ENCODE measurements at regions not wholly inside any gene's neighbourhood (a gene's known extent, or its start where the extent isn't known, plus 50 kb on each side); places are given as distances from the start of the nearest gene placed in this dataset.
"Not testable (repeated sequence)": the region's sequence is repeated elsewhere in the genome, so short reads cannot be mapped to it uniquely, and the experiment has no call there.

DNA sequence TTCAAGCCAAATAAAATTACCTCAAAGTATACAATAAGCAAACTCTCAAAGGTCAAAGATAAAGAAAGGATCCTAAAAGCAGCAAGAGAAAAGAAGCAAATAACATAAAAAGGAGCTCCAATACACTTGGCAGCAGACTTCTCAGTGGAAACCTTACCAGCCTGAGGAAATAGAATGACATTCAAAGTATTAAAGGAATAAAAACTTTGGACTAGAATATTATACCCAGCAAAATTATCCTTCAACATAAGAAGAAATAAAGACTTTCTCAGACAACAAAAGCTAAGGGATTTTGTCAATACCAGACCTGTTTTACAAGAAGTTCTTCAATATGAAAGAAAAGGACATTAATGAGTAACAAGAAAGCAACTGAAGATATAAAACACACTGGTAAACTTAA, 83.0 kb upstream of the SPTLC1 start:
- H3K9me3 ChIP-seq (replicated peaks in 1 of 2; ENCODE audit: control insufficient read depth in 1 of 2, insufficient read depth in 1 of 2, low read length in 2 of 2); H3K36me3 Mint-ChIP-seq; H3K4me1 ChIP-seq (ENCODE audit: control insufficient read depth in 1 of 2, insufficient read depth in 2 of 2, low read length in 2 of 2); H3K27me3 Mint-ChIP-seq (ENCODE audit: low read depth in 3 of 3); H3K9ac ChIP-seq (ENCODE audit: insufficient read depth, low read length, poor library complexity, severe bottlenecking); H3K4me1 Mint-ChIP-seq; H3K36me3 ChIP-seq (replicated peaks in 1 of 2; ENCODE audit: control insufficient read depth in 1 of 2, insufficient read depth in 2 of 2, low read length in 2 of 2); H4K20me1 ChIP-seq (ENCODE audit: insufficient read depth, low read length); H3K27ac ChIP-seq (ENCODE audit: low read depth in 1 of 2, low read length in 2 of 2); H3K27ac Mint-ChIP-seq; H3K4me2 ChIP-seq (replicated peaks; ENCODE audit: extremely low read depth, low read length, poor library complexity, severe bottlenecking); H3K4me3 Mint-ChIP-seq; intact Hi-C loops (cut with micrococcal nuclease); DNase-seq; H3K27me3 ChIP-seq (ENCODE audit: control insufficient read depth in 2 of 2, insufficient read depth in 2 of 2, low read length in 2 of 2); H3K79me2 ChIP-seq (ENCODE audit: insufficient read depth, low read length); H2AFZ ChIP-seq (ENCODE audit: insufficient read depth, low read depth, low read length, poor library complexity, severe bottlenecking); H3K4me3 ChIP-seq (replicated peaks in 1 of 3; ENCODE audit: low read depth in 2 of 3, low read length in 3 of 3): not testable (repeated sequence)
- H3K9me3 Mint-ChIP-seq = peaks cover 4 to 18% (median 10%) of the 10 kb centered on the region in 7 donors

DNA sequence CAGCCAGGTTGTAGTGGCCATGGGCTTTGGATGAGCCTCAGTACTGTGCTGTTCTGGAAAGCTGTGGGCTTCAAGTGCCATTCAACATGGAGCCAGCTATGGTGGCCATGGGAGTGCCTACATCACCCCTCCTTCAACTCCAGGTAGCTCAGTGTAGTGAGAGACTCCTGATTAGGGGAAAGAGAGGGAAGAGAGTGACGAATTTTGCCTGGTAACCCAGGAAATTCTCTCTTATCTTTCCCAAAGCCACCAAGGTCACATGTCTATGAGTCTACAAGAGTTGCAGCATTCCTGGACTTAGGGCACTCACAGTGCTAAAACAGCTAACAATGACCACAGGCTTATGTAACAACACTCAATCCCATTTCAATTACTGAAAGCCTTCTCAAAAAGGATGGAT, 81.7 kb upstream of the SPTLC1 start:
- Histone ChIP-seq H3K79me2 (ENCODE audit: insufficient read depth, low read length) (no peaks in the 10 kb centered on the region), H3K4me1 (ENCODE audit: control insufficient read depth in 1 of 2, insufficient read depth in 2 of 2, low read length in 2 of 2) (no peaks in the 10 kb centered on the region), H3K27ac (ENCODE audit: low read depth in 1 of 2, low read length in 2 of 2) (no peak overlapping the region), H3K36me3 (replicated peaks in 1 of 2; ENCODE audit: control insufficient read depth in 1 of 2, insufficient read depth in 2 of 2, low read length in 2 of 2) (no peaks in the 10 kb centered on the region), H3K4me3 (replicated peaks in 1 of 3; ENCODE audit: low read depth in 2 of 3, low read length in 3 of 3) (no peak overlapping the region), H3K27me3 (ENCODE audit: control insufficient read depth in 2 of 2, insufficient read depth in 2 of 2, low read length in 2 of 2) (no peaks in the 10 kb centered on the region), H4K20me1 (ENCODE audit: insufficient read depth, low read length) (no peaks in the 10 kb centered on the region), H3K4me2 (replicated peaks; ENCODE audit: extremely low read depth, low read length, poor library complexity, severe bottlenecking) (no peak overlapping the region), H3K9ac (ENCODE audit: insufficient read depth, low read length, poor library complexity, severe bottlenecking) (no peak overlapping the region), H2AFZ (ENCODE audit: insufficient read depth, low read depth, low read length, poor library complexity, severe bottlenecking) (no peak overlapping the region), H3K9me3 (replicated peaks in 1 of 2; ENCODE audit: control insufficient read depth in 1 of 2, insufficient read depth in 1 of 2, low read length in 2 of 2) (peaks cover 0 to 7% of the 10 kb centered on the region in 2 donors)
- Mint-ChIP-seq H3K9me3 (peaks cover 0 to 15% (median 6%) of the 10 kb centered on the region in 7 donors), H3K36me3 (no peaks in the 10 kb centered on the region), H3K4me3 (no peak overlapping the region), H3K4me1 (no peaks in the 10 kb centered on the region), H3K27ac (no peak overlapping the region), H3K27me3 (ENCODE audit: low read depth in 3 of 3) (peaks cover 2 to 7% (median 2%) of the 10 kb centered on the region in 3 donors)
- intact Hi-C loops (cut with micrococcal nuclease) = no loop called here
- no peak for DNase-seq
- TF ChIP-seq, protein P1, sequence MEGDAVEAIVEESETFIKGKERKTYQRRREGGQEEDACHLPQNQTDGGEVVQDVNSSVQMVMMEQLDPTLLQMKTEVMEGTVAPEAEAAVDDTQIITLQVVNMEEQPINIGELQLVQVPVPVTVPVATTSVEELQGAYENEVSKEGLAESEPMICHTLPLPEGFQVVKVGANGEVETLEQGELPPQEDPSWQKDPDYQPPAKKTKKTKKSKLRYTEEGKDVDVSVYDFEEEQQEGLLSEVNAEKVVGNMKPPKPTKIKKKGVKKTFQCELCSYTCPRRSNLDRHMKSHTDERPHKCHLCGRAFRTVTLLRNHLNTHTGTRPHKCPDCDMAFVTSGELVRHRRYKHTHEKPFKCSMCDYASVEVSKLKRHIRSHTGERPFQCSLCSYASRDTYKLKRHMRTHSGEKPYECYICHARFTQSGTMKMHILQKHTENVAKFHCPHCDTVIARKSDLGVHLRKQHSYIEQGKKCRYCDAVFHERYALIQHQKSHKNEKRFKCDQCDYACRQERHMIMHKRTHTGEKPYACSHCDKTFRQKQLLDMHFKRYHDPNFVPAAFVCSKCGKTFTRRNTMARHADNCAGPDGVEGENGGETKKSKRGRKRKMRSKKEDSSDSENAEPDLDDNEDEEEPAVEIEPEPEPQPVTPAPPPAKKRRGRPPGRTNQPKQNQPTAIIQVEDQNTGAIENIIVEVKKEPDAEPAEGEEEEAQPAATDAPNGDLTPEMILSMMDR (IDR thresholded peaks at IDR 0.05) = no peak
- no CpG with 5 or more reads among the region's 1 CpG for WGBS (ENCODE audit: insufficient coverage)

Data from CD14-positive monocyte (primary cell).